GM21528 (cell line): ENCODE measurements at regions not wholly inside any gene's neighbourhood (a gene's known extent, or its start where the extent isn't known, plus 50 kb on each side); places are given as distances from the start of the nearest gene placed in this dataset.

Experiments used
- ATAC-seq: cut with Tn5 transposase; IDR thresholded peaks from one replicate; pipeline ENCODE4 v1.9.1; 2021; ENCODE audit warnings: mild to moderate bottlenecking, moderate library complexity; ENCODE audit not compliant: unreplicated experiment, low FRiP score

DNA sequence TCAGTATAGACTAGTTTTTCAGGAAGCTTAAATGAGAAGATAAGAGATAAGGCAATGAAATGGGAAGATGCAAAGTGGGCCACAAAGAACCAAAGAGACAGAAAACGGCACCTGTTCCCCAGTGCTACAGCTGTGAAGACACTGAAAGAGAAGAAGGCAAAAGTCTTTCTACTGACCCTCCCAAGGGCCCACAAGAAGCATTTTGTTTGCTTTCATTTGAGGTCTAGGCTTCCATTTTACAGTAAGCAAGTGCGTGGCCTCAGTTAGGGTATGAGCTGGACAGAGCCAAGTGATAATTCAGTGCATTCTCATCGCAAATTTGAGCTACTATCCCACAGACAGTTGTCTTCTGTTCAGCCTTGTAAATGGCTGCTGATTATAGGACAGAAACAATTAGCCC lies 53.4 kb upstream of the STK17B start:
- ATAC-seq: no peak

DNA sequence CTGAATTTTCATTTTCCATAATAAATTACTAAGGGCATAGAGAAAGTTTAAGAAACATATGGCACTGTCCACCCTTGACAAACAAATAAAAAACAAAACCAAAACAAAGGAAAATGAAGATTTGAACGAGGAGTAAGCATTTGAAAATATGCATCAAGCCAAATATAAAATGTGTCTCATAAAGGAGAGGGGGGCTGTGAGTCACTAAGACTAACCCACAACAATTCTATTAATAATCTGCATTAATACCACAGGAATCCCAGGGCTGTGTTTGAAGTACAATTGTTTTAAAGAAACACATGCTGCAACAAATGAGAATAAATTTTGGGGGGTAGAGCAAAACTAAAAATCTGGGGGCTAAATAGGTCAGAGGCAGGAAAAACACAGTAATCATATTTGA lies 53.8 kb upstream of the STK17B start:
- no peak for ATAC-seq

DNA sequence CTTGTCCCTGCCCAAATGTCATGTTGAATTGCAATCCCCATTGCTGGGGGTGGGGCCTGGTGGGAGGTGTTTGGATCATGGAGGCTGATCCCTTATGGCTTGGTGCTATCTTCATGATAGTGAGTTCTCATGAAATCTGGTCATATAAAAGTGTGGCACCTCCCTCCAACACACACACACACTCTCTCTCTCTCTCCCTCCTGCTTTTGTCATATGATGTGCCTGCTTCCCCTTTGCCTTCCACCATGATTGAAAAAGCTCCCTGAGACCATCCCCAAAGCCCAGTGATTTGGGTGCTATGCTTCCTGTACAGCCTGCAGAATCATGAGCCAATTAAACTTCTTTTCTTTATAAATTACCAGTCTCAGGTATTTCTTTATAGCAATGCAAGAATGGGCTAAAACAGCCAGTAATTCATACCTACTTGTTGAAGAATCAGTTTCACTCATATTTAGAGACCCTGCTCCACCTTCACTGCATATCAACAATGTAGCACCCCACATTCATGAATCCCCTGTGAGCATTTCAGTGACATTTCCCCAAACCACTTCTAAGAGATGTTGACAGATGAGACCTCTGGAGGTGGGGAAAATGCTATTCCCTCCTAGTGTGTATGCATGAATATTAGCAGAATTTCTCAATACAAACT lies 54.8 kb upstream of the STK17B start:
- ATAC-seq: no peak

DNA sequence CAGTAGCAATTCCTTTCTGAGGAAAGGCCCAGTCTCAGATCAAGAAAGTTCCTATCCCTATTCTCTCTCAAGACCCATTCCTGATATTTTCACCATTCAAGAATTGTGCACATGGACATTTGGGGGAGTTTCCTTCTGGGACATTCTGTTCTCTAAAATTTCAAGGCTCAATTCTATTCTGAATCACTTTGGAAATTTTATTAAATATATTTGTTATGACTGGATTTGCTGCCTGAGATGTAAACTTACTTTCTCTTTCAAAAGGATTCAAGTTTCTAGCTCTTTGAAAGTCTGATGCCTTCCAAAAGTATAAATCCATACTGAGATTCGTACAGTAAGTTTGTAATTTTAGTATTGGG lies 55.3 kb upstream of the STK17B start:
- no peak for ATAC-seq

DNA sequence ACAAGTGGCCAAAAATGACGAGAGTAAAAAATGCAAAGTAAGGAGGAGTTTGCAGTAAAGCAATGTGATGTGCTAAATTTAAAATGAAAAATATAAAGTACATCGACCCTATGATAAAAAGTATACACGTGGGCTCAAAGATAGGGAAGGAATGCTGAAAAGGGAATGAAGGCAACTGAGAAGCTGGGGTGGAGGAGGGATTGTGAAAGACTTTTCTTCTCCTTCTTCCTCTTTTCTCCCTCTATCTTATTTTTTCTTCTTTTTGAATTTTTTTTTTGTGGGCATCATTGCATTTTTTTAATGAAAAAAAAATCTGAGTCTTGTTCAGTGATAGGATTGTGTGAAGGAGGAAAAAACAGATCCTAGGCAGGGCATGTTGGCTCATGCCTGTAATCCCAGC lies 57.6 kb upstream of the STK17B start:
- ATAC-seq: no peak

DNA sequence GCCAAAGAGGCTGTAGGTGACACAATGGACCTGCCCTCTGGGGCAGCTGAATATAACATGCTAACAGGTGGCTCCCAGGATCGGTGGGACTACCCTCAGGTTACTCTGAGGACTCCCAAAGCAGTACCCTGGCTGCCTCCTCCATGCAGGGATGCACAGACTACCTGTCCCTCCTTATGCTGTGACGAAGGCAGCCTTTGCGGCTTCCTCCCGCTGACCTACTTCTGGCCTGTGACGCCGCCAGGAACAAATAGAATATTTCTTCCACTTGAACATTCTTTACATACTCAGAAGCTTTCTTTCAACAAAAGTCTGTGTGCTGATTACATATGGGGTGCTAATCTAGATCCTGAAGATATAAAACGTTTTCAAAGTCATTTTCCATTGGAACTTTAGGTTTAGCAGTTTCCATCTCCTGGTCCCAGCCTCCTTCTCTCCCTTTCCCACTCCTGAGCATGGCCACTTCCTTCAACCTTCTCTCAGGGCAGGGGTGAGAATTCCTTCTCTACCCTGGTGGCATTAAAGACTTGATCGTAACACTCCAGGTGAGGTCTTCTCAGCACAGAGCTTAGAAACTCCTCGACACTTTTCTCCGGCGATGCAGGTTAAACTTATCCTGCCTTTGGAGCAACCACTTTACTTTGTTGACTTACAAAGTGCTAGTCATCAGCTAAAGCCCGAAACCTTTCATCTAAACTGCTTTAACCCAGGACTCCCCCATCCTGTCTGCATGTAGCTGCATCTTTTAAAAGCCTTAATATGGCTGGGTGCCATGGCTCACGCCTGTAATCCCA lies 58.9 kb upstream of the STK17B start:
- ATAC-seq: no peak

DNA sequence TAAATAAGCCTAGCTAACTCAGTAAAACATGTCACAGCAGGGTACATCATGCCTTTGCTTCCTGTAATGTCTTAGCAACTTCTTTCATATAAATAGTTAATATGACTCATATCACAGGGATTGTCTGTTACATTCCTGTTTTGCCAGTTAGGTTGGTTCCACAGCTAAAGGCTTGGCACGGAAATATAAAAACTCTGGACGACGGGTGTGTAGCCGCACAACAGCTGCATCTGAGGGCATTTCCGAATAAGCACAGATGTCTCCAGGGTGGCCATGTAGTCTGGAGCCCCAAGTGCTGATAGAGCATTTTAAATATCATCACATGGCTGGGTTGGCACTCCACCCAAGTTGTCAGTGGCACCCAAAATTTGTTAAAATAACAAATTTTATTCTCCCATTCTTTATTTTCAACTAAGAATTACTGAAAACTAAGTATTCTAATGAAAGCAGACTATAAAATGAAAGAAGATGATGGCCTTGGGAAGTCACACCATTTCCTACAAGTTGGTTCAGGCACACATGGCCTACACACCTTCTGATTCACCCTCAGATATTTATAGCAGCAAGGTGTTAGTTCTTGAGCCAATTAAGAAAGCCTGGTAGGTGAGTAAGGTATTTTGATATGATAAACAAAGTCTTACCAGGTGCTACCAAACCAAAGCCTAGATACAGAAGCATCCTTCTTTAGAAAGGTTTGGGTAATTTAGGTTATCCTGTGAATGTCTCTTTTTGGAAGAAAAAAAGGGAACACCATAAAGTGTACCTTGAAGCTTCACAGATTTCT lies 61.8 kb upstream of the STK17B start:
- peak; percentile 17 for ATAC-seq

DNA sequence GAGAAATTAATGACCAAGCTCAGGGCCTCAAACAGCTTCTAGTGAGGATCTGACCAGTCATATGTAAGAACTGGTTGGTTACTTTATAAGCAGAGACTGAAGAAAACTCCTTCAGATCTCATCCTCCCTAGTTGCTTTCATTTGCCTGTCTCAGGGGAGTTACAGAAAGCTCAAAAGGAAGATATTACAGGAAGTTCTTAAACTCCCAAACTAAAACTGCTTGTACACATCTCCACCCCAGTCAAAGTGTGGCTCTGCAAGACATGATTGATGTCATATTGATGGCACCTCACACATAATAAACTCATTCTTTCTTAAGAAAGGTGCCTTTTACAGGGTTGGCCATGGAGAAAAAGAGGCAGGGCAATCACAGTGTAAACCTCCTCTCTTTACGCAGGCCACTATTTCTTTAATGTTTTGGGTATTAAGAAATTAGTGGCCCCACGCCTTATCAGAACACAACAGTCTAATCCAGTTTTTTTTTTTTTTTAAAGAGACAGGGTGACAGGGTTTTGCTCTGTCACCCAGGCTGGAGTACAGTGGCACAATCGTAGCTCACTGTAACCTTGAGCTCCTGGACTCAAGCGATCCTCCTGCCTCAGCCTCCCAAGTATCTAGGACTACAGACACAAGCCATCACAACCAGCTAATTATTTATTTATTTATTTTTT lies 62.6 kb upstream of the STK17B start:
- ATAC-seq: peak; percentile 50

DNA sequence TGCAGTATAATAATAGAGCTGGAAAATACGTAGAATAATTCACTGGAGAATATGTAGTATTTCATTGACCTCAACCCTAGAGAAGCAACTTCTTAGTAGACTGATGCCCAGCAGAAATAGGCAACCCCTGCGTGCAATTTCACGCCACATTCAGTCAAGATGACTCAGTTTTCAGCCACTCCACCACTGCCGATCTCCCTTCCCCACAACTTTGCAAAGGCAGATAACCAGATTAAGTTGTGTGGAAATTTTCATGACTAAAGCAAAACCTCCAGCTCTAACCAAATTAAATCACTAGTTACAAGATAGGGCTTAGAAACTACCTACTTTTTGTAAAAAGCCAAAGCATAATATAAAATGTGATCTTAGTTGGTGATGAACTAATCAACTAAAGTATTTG lies 63.3 kb upstream of the STK17B start:
- ATAC-seq: no peak

DNA sequence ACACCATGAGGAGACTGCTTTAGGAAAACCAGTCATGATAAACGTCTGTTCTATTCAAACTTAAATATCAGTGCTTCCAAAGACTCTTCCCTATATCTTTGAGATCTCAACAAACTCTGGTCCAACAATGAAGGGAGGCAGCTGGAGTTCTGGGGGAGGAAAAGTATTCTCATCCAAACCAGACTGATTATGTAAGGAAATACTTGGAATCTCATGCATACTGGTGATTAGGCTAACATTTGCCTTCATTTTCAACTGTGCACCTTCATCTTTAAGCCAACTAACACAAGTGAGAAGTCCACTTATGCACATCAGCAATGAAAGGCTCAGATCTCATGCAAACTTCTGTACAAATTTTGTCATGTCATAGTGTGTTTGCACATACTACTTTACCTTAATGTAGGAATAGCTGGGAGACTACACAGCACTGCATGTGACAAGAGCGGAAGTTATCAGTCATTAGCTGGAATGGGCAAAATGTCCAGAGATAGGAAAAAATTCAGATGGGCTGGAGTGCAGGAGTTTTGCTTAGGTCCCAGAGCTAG lies 67.5 kb upstream of the STK17B start:
- ATAC-seq: no peak

DNA sequence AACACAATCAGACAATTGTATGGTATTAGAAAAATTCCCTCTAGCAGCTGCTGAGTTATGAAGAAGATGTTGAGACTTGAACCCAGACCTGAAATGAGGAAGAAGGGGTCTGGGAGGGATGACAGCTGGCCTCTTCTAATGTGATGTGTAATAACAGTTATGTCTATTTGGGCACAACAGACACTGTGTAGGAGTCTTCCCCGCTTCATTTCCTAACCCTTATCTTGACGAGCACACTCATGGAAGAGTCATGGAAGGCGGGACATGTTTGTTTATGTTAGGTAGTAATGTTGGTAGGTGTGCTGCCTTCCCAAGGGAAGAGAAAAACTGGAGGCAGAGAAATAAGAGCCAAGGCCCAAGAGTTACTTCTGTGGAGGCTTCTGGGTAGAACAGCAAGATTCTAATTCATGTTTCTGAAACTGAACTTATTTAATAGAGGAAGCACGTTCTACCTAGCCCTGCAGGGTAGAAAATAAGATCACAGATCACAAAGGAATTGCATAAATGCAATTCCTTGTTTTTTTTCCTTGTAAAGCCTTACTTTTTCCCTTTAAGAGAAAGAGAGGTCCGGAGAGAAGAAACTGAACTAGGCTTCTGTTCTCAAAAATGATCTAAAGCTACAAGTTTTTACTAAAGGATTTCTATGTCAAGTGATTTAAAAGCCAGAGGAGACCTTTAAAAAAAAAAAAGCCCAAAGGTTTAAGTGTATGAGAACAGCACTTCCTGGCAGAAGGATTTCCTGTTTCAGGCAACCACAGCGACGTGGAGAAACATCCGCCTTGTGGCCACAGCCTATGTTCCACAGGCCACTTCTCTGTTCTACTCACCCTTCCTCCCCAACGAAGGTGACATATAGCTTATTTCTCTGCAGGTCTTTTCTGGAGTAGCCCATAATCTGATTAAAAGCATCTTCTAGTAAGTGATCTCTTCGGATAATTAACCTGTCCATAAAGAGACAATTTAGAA lies 68.5 kb upstream of the STK17B start:
- peak; percentile 83 for ATAC-seq

DNA sequence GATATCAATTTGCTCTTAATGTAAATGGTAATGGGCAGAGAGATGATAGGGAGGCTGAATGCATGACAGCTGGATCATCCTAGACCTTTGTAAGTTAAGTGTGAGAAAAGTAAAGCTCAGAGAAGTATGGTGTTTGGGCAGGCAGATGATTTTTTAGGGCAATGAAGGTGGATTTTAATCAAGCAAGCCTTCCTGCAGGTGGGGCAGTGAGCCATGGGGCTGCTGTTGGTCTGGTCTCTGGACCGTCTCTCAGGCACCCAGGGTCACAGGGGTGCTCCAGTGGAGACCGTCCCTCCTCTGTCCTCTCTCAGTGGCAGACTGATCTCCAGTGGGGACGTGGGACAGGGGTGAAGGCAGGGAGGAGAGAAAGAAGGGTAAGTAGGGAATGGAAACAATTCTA lies 69.8 kb upstream of the STK17B start:
- no peak for ATAC-seq

DNA sequence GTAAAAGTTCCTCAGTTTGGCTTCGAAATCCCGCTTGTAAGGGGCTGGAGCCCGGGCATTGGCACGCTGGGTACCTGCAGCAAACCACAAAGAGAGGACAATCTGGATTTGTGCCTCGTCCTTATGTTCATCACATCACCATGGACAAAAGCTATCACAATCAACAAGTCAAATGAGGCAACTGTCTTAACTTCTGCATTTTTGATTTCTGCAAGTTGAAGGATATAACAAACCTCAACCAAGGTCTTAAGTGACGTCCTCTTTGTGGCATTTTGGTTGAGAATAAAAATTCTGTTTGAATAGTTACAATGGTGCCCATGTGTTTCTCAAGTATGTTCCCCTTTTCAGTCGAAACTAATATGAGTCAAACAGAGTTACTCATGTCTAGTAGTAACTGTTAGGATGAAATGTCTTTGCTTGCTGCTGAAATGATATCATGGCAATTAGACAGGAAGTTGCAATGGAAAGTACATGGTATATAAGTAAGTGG lies 70.8 kb upstream of the STK17B start:
- ATAC-seq: peak; percentile 76

DNA sequence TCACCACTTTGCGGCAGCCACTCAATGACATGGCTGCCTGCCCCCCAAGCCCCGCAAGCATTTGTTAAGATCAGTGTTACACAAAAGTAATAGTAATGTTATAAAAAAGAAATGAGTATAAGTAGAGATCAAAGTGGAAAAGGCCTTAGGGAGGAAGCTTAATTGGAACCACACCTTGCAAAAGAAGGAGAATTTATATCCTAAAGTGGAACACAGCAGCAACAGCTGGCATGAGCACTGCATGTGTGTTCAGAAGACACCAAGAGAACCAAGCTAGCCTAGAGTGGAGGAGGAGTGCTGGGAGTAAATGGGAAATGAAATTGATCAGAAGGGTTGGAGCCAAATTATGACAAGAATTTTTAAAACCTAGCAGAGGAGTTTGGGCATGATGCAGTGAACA lies 73.1 kb upstream of the STK17B start:
- ATAC-seq: no peak

DNA sequence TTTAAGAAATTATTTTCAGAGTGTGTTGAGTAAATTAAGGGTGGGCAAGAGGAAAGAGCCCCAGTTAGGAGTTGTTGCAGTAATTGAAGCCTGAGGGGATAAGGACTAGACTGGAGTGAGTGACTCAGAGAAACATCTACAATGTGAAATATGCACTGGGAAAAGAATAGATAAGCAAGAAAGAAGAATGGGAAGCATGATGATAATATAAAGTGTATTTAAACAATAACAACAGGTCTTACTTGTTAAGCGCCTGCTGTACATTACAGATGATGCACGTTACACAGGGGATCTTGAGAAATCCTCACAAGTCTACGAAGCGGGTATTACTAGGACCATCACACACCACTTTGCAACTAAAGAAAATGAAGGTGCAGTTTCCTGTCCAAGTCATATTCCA lies 73.6 kb upstream of the STK17B start:
- ATAC-seq: no peak

DNA sequence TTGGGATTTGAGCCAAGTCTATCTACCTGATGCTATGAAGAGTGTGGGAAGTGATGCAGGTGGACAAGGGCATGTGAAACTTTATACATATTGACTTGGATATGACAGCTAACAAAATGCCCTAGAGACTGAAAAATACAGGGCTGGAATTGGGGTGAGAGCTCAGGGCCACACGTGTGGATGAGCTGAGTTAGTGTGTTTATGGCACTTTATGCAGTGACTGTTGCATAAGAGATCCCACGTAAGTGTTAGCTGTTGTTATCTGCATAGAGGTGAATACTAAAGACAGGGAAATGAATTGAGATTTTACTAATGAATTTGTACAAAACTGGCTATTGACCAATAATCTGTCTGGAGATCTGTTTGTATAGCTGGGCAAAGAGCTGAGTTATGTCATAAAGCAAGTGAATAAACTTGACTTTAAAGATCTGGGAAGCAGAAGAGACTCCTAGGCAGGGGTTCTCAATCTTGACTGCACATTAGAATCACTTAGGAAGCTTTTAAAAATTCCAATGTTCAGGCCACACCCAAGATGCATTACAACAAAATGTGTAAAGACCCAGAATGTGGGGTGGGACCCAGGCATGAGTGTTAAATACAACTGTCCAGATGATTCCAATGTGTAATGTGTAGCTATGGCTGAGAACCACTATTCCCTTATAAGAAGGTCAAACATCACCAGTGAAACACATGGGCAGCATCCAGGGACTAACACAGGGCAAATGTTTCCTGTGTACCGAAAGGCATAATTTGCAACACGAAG lies 74.2 kb upstream of the STK17B start:
- ATAC-seq: no peak

DNA sequence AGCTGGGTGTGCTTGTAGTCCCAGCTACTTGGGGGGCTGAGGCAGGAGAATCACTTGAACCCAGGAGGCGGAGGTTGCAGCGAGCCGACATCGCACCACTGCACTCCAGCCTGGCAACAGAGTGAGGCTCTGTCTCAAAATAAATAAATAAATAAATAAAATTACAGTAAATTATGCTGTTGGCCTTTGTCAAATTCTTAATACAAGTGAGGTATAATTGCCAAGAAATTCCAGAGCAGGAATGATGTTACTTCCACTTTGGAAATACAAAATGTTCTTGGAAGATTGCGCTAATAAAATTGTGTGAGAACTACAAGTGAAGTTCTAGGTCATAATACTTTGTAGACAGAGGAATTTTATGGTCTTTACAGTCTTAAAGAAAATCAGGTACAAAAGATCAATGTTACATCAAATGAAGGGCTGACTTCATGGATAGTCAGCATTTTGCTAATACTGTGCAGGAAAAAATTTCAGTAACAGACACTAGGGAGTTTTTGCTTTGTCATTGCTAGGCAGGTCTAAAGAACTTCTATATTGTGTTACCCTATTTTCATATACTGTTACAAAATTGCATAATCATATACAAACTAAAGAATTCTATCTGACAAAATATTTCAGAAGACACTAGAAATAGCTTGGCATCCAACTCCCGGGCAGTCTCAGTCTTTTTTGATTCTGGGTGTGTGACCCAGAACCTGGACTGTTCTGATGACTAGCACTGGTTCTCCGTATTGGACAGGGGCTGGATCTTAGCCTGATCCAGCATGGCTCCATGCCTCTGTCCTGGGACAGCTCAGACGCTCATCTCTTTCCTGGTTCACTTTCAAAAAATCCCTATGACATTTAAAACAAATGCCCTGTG lies 76.0 kb upstream of the STK17B start:
- ATAC-seq: no peak

DNA sequence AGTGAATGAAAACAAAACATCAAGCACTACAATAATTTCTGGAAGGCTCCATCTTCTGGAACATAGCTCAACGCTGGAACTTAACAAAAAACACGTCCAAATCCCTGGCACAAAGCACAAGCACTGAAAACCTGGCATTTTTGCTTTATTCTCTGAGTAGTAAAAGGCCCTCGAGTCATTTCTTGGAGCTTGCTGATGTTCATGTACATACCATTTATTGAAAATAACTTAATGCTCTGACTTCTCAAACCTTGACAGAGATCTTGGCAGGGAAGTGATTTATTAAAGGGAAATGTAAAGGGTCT lies 76.5 kb upstream of the STK17B start:
- no peak for ATAC-seq
